T47D (cell line): ENCODE measurements at regions not wholly inside any gene's neighbourhood (a gene's known extent, or its start where the extent isn't known, plus 50 kb on each side); places are given as distances from the start of the nearest gene placed in this dataset.

Experiments
- DNase-seq, 2 experiments: peaks; one replicate each; pipeline versions ENCODE4 v3.0.0 to v3.0.0-alpha.2; 2011 to 2012; ENCODE audit warnings: low read depth in 1 of 2, low spot score in 1 of 2
- JUND ChIP-seq: IDR thresholded peaks from 2 replicates; pipeline ENCODE4 v1.6.1; 2012; ENCODE audit warnings: low read depth
- in situ Hi-C: cut with HindIII; loops from 2 replicates; pipeline ENCODE4 v1.10.0; 2016; ENCODE audit warnings: low sequenced_read_pairs, low pct_unique_long_range_greater_than_20kb

DNA sequence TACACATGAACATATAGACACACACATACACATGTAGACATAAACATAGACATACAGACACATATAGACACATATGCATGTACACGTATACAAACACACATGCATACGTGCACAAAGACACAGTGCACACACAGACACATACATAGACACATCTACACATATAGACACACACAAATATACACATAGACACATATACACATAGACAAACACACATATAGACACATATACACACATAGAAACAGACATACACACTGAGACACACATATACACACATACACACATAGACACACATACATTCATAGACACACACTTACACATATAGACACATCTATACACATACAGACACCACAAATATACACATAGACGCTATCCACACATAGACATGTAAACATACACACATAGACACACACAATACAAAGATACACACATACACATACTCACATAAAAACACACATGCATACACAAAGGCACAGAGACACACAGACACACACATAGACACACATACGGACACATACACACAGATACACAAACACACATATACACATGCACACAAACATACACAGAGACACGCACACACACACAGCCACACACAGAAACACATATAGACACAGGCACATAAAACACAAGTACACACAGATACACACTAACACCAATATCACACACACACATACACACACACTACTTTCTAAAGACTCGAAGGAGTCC is 254.0 kb downstream of the TSHZ3 start:
- no peak for DNase-seq
- in situ Hi-C loops: no loop called here
- TF ChIP-seq JUND: no peak

DNA sequence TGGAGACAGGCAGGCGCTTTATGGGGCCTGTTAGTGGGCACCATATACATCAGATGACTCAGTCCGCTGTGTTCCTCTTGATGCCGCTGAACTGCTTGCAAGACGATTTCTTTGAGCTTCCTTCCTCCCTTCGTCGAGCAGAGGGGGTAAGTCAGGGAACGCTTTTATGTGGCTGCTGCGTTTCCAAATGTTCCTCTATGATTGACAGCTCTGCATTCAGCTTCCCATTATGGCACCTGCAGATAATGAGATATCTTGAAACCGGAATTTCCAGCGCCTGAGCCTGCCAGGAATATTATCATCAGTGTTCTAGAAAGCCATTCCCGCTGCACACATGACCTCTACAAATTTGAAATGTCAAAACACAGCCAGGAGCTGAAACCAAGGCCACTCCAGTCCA is 257.0 kb downstream of the TSHZ3 start:
- no peak for TF ChIP-seq JUND
- no peak for DNase-seq
- in situ Hi-C loops: no loop called here

DNA sequence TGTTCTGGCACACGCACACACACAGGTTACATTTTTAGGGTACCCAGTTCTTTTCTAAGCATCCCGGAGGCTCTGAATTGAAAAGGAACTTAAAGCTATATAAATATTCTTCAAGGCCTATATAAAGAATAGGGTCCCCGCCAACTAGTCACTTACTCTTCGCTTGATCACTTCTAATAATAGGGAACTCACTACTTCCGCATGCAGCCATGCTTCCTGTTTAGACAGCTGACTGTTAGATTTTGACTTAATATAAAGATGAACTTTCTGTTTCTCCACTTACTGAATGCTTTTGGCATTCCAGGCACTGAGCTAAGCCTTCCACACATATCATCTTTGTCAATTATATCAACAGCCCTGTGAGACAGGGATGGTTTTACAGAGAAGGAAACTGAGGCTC is 259.6 kb downstream of the TSHZ3 start:
- in situ Hi-C loops: no loop called here
- DNase-seq: no peak

DNA sequence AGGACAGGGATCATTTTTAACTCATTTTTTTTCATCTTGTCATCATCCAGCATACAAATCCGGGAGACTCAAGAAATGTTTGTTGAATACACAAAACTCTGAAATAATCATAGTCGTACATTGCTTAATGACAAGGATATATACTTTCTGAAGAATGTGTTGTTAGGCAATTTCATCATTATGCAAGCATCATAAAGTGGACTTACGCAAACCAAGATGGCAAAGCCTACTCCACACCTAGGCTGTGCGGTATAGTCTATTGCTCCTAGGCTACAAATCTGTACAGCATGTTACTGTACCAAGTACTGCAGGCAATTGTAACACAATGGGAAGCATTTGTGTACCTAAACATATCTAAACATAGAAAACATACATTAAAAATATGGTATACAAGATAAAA is 264.1 kb downstream of the TSHZ3 start:
- DNase-seq: no peak
- no peak for TF ChIP-seq JUND
- in situ Hi-C loops: no loop called here

More for the DNA sequence above, 259.6 kb downstream of the TSHZ3 start:
- TF ChIP-seq JUND: no peak

DNA sequence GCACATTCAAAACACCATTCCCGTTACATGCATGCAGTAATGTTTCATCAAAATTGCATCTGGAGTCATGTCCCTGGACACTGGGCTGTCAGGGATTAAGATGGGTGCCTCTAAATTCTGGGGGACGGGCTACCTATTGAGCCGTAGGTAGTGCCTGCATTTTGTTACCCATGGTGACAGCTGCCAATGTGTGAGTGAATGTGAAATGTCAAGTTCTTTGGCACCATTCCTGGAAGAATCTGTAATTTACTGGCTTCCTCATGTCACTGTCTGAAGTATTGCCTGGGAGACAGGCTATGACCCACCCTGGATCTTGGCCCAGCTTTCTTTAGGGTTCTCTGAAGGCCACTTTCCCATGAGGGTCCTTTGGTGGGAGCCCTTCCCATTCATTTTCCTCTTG is 266.1 kb downstream of the TSHZ3 start:
- no peak for TF ChIP-seq JUND

DNA sequence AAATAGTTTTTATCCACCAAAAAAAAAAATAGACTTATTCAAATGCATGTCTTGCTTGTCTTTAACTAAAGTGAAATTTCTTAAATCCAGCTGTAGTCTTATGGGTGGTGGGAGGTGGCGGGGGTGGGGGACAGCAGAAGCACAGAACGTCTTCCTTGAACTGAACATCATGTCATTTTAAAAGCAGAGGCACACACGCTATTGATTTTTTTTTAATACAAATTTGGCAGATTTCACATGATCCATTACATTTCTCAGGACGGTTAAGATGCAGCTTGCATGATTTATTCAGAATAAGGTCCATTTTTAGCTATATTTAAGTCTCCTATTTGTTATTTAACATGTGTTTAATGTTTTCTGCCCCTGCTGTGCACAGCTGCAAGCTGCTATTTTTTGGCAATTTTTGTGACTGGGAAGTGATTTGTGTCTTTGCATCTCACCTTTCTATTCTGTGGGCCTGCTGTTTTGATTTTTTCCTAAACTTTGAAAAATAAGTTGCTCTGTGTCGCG is 274.0 kb downstream of the TSHZ3 start:
- in situ Hi-C loops: no loop called here
- no peak for TF ChIP-seq JUND
- no peak for DNase-seq

More for the DNA sequence above, 266.1 kb downstream of the TSHZ3 start:
- in situ Hi-C loops: no loop called here
- DNase-seq: no peak

DNA sequence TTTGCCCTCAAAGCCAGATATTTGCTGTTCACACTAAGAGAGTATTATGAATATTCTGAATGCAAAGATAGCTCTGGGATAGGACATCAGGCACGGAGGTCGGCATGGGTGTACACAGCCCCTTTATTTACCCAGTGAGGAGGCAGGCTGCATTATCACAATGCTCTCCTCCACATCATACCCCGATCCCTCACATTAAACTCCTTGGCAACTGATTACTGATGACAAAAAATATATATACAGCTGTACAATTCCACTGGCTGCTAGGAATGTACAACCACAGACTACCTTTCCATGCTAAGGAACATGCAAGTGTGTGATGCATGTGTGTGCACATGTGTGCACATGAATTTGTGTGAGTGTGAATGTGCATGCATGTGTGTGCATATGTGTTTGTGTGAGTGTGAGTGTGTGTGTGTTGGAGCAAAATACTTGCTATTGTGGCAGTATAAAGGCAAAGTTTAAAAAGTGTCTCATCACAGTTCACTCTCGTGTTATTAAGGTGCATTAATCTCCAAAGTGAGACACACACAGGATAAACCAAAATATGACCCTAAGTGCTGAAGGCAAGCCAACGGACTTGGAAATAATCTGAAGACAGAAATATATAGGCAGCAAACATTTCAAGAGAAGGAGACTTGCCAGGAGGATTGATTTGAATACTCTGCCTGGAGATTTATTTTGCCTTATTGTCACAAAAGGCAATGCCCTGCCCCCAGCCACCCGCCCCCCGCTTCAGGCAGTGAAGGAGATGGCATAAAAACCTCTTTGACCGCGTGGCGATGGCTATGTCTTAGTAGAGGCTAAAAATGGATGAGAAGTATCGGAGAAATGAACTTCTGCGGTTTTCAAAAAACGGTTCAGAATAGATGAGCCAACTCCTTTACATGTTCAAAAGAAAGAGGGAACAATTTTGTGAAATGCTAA is 274.8 kb downstream of the TSHZ3 start:
- no peak for DNase-seq
- in situ Hi-C loops: no loop called here
- no peak for TF ChIP-seq JUND

DNA sequence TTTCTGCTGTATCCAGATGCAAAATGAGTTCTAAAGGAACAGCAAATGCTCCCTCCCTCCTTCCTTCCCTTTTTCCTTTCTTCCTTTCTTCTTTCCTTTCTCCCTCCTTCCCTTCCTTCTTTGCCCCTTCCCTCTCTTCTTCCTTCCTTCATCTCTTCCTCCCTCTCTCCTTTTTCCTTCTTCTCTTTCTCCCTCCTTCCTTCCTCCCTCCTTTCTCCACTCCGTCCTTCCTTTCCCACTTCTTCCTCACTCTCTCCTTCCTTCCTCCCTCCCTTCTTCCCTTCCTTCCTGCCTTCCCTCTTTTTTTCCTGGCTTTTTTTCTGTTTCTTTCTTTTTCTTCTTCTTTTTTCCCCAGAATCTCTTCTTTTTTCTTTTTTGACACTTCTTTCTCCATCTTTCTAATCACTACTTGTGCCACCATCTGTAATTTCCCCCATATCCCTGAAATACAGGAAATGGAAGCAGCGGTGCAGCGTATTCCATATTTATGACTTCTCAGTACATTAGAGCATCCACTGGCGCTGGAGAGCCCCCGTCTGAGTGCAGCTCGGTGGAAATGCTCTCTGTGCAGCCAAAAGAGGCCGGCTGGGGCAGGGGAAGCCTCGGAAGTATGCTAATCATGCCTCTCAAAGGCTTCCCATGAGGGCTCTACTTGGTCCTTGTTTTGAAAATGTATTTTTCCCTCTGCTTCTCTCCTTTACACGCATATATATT is 275.6 kb downstream of the TSHZ3 start:
- DNase-seq: no peak
- no peak for TF ChIP-seq JUND
- in situ Hi-C loops: no loop called here

DNA sequence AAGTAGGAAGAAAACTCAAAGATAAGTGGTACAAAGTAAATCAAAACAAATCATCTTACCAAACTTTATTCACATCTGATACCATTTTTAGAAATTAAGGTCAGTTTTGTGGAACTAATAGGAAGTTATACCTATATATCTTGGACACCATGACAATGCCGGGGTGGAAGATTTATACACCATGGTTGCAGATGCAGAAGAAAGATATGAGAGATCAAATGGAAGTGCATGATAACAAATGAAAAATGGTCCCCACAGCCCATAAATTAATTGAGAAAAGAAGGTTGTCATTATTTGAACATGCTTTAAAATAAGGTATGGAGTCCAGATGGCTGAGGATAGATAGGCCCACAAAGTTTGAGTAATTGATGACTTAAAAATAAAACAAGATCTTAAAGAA is 276.8 kb downstream of the TSHZ3 start:
- DNase-seq: no peak
- in situ Hi-C loops: no loop called here
- no peak for TF ChIP-seq JUND

DNA sequence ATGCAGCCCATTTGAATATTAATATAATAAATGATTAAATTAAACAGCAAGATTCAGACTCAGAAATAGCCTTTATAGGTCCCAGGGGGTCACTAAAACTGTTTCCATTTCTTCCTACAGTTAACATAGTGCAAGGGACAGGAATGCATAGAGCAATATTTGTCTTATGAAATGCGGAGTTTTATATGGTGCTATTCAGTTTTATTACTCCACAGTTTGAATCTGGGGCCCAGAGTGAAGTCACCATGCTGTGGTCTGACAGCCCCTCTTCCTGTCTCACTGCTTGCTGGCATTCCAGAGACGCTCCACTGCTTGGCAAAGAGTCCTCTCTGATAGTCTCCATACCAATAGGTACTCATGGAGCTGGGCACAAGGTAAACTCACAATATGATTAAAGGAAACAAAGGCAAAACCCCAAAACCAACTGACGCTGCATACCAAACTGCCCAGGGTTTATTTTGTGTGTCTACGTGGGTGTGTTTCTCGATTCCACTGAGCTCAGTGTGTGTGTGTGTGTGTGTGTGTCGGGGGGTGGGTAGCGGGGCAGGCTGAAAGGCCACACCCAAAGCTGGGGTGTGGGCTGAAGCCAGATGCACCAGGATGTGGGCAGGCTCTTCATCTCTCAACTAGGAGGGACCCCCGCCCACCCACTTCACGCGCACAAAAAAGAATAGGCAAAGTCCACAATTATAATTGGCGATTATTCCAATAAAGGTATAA is 277.9 kb downstream of the TSHZ3 start:
- no peak for TF ChIP-seq JUND
- DNase-seq: no peak
- in situ Hi-C loops: no loop called here

DNA sequence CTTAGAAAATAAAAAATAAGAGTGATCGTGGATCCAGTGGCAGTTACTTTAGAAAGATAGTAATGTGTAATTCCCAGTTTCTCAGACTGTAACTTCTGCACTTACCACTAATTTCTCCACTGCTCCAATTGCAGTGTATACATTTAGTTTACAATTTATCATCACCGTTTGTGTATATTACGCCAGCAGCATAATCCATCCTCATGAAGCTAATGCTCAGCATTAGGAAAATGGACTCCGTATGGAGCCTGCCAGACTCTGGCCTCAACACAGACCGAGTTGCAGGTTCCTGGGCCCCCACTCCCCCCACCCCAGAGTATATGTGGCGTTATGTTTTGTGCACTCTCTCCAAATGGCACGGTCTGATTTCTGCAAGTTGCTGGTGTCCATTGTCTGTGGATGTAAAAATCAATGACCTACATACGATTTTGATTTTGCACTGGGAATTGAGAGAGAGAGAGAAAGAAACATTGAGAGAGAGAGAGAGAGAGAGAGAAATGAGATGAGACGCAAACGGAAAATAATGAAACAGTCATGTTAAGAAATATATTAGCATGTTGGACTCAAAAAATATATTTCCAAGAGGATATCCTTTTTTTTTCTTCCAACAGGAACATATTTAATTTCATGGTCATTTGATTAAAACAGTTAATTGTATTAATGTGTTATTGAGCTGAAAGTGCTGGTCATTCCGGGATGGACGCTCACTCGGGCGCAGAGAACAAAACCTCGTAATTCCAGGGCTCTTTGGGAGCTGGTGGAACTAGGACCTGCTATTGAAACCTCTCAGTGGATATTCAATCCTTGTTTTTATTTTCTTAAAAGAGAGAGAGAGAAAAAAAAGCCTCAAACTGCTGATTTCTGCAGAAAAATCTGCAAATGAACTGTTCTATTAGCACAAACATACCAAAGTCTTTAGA is 278.8 kb downstream of the TSHZ3 start:
- no peak for TF ChIP-seq JUND
- DNase-seq: no peak
- in situ Hi-C loops: no loop called here
